NCI-H510A treated with DMSO at 0.1 percent for 48 hours (cell line): ENCODE measurements at regions not wholly inside any gene's neighbourhood (a gene's known extent, or its start where the extent isn't known, plus 50 kb on each side); places are given as distances from the start of the nearest gene placed in this dataset.
"Not testable (repeated sequence)": the region's sequence is repeated elsewhere in the genome, so short reads cannot be mapped to it uniquely, and the experiment has no call there.

Experiments used
- DNase-seq: peaks from one replicate; lab custom pipeline; 2025; lab: John Stamatoyannopoulos, UW

- no peak for DNase-seq
Observed at GRCh38 chr21:34272321-34272720, 91.5 kb upstream of the KCNE2 start.

- no peak for DNase-seq
Observed at GRCh38 chr21:34274001-34274400, 89.8 kb upstream of the KCNE2 start.

GRCh38 chr21:34276711-34277425, 86.9 kb upstream of the KCNE2 start:
- no peak for DNase-seq

- DNase-seq: no peak
Observed at GRCh38 chr21:34278451-34278850, 85.4 kb upstream of the KCNE2 start.

GRCh38 chr21:34279285-34279684, 84.5 kb upstream of the KCNE2 start:
- no peak for DNase-seq

GRCh38 chr21:34279883-34280282, 83.9 kb upstream of the KCNE2 start:
- DNase-seq: no peak

- DNase-seq: no peak
Observed at GRCh38 chr21:34280389-34280795, 83.4 kb upstream of the KCNE2 start.

GRCh38 chr21:34280959-34281358, 82.8 kb upstream of the KCNE2 start:
- DNase-seq: no peak

- DNase-seq: no peak
Observed at GRCh38 chr21:34282223-34282622, 81.6 kb upstream of the KCNE2 start.

- no peak for DNase-seq
Observed at GRCh38 chr21:34284666-34285065, 79.1 kb upstream of the KCNE2 start.

GRCh38 chr21:34288042-34288441, 75.8 kb upstream of the KCNE2 start:
- not testable (repeated sequence) for DNase-seq

- no peak for DNase-seq
Observed at GRCh38 chr21:34289856-34290255, 74.0 kb upstream of the KCNE2 start.

- DNase-seq: no peak
Observed at GRCh38 chr21:34296878-34297277, 66.9 kb upstream of the KCNE2 start.

GRCh38 chr21:34298534-34299167, 65.2 kb upstream of the KCNE2 start:
- DNase-seq: no peak

- no peak for DNase-seq
Observed at GRCh38 chr21:34299168-34299539, 64.7 kb upstream of the KCNE2 start.

GRCh38 chr21:34302521-34302920, 61.3 kb upstream of the KCNE2 start:
- DNase-seq: no peak

- DNase-seq: no peak
Observed at GRCh38 chr21:34305605-34306604, 57.9 kb upstream of the KCNE2 start.

GRCh38 chr21:34307991-34308532, 55.7 kb upstream of the KCNE2 start:
- no peak for DNase-seq

- DNase-seq: no peak
Observed at GRCh38 chr21:34311561-34312330, 52.1 kb upstream of the KCNE2 start.

- no peak for DNase-seq
Observed at GRCh38 chr21:34313116-34313515, 50.7 kb upstream of the KCNE2 start.
